ENCODE measurements at regions not wholly inside any gene's neighbourhood (a gene's known extent, or its start where the extent isn't known, plus 50 kb on each side); places are given as distances from the start of the nearest gene placed in this dataset.
"Not testable (repeated sequence)": the region's sequence is repeated elsewhere in the genome, so short reads cannot be mapped to it uniquely, and the experiment has no call there.

DNA sequence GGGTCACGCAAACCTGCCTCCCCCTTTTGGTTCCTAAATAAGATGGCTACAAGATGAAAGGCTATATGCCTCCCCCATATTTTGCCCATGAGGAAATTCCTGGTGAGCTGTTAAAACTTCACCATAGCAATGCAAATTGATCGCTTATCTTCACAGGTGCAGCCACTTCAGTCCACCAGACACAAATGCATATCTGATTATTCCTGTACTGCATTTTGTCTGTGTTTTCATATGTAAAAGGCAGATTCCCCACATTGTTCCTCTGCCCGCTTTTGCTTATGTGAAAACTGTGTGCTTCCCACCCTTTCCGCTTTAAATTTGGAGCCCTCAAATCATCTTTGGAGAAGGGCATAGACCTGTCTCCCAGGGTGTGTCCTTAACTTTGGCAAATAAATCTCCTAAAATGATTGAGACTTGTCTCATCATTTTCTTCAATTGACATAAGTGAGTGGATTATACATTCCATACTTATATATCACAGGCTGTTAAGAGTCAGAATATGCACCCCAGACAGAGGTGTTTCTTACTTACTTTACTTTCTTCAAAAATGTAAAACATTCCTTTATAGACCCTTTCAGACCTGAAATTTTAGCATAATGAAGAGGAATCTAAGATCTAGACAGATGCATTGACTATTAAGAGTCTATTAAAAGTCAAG is 116.4 kb downstream of the CASP12 start:
- DNase-seq (ENCODE audit: low spot score): no peak
- Histone ChIP-seq H3K4me3 (no peak overlapping the region), H3K27ac (no peak overlapping the region)
- TF ChIP-seq, protein P1, sequence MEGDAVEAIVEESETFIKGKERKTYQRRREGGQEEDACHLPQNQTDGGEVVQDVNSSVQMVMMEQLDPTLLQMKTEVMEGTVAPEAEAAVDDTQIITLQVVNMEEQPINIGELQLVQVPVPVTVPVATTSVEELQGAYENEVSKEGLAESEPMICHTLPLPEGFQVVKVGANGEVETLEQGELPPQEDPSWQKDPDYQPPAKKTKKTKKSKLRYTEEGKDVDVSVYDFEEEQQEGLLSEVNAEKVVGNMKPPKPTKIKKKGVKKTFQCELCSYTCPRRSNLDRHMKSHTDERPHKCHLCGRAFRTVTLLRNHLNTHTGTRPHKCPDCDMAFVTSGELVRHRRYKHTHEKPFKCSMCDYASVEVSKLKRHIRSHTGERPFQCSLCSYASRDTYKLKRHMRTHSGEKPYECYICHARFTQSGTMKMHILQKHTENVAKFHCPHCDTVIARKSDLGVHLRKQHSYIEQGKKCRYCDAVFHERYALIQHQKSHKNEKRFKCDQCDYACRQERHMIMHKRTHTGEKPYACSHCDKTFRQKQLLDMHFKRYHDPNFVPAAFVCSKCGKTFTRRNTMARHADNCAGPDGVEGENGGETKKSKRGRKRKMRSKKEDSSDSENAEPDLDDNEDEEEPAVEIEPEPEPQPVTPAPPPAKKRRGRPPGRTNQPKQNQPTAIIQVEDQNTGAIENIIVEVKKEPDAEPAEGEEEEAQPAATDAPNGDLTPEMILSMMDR (IDR thresholded peaks at IDR 0.05): no peak

DNA sequence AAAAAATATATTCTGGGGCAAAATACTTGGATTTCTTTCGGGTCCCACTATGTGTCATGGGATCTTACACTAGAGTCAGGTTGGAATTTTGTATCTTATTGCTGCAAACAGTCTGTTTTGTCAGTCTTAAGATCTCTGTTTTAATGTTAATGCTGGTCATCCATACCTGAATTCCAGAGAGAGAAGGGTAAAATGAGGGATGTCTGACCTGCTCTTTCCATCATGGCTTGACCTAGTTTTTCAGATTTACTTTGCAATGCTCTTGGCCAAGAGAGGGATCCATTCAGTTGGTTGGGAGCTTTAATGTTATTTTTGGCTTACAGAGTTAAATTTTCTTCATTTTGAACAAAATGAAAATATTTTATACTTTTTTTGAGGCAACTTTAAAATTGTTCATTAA is 117.2 kb downstream of the CASP12 start:
- Histone ChIP-seq H3K4me3 (no peak overlapping the region), H3K27ac (no peak overlapping the region)
- TF ChIP-seq, protein P1 (IDR thresholded peaks at IDR 0.05): no peak
- no peak for DNase-seq (ENCODE audit: low spot score)

DNA sequence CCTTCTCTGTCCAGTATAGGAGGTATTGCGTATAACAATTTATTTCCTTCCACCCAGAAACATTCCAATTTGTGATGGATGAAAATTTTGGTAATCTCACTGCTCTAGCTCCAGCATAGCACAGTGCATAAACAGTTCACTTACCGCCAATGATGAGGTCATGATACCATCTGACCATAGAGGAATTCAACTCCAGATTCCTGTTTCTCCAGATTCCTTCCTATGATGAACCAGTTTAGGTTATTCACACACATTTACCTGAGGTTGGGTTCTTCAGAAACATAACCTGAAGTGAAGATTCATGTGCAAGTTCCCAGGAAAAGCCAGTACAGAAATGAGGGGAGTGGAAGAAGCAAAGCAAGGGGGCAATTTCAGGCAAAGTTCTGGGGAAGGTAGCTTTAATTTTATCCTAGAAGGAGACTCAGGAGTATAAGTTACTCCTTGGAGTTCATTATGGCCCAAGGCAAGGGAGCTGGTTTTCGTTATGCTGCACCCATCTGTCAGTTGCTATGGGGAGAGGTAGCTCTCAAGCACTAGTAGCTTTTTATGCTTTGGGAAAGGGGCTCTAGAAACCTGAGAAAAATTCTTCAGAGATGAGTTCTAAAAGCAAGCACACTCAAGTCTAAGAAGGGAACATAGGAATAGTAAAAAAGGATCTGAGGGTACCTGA is 121.6 kb downstream of the CASP12 start:
- TF ChIP-seq, protein P1 (IDR thresholded peaks at IDR 0.05): no peak
- H3K4me3 ChIP-seq: no peak overlapping the region
- DNase-seq (ENCODE audit: low spot score): no peak
- no peak overlapping the region for H3K27ac ChIP-seq

DNA sequence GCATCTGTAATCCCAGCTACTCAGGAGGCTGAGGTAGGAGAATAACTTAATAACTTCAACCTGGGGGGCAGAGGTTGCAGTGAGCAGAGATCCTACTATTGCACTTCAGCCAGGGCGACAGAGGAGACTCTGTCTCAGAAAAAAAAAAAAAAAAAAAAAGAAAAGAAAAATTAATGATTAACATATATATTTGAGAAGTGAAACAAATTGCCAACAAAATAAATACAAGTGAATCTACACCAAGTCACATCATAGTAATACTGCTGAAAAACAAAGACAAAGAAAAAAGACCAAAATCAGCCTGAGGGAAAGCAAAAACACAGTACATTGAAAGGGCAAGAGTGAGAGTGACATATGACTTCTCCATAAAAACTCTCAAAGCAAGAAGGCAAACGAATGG is 123.7 kb downstream of the CASP12 start:
- Histone ChIP-seq H3K4me3 (no peak overlapping the region), H3K27ac (no peak overlapping the region)
- no peak for DNase-seq (ENCODE audit: low spot score)
- TF ChIP-seq, protein P1 (IDR thresholded peaks at IDR 0.05): no peak

DNA sequence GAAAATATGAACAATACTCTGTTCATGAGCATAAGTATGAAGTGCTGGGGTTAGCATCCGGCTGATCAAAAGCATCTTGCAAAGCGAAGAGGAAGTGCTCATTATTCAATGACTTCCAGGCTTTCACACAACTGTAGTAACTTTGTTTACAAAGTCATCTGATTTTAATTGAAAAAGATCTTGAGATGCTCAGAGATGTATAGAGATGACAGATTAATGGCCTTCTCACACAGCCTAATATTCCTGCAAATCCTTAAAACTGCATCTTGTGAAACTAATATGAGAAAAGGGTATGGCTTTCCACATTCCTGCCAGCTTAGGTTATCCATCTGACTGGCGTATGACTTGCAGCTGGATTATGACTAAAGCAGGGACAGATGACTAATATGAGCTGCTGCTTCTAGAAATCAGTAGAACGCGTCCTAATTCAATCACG is 125.4 kb downstream of the CASP12 start:
- Histone ChIP-seq H3K4me3 (no peak overlapping the region), H3K27ac (no peak overlapping the region)
- DNase-seq (ENCODE audit: low spot score): no peak
- TF ChIP-seq, protein P1 (IDR thresholded peaks at IDR 0.05): no peak

DNA sequence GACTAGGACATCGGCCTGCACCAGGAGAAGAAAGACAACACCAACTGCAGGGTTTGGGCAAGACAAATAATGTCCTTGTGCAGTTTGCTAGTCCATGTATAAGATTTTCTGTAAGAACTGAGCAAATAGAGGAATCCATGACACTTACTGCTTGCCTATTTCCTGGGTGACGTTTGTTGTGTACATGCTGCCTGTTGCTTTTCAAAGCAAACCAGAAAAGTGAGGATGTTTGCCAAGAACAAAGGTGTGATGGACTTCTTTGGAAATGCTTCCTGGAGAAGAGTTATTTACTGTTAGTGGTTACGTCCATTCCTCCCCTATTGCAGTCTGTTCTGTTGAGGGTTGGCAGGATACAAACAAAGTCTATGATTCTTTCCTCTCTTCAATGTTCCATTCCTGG is 126.5 kb downstream of the CASP12 start:
- TF ChIP-seq, protein P1 (IDR thresholded peaks at IDR 0.05): no peak
- H3K4me3 ChIP-seq: no peak overlapping the region
- no peak overlapping the region for H3K27ac ChIP-seq
- DNase-seq (ENCODE audit: low spot score): no peak

DNA sequence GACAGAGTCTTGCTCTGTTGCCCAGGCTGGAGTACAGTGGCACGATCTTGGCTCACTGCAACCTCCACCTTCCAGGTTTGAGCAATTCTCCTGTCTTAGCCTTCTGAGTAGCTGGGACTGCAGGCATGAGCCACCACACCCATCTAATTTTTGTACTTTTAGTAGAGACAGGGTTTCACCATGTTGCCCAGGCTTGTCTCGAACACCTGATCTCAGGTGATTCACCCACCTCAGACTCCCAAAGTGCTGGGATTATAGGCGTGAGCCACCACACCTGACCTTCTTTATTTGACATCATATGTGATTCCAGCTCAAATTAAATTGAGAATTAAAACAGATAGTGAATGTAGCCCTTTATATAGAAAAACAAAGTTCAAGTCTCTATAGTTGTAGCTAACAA is 127.2 kb downstream of the CASP12 start:
- DNase-seq (ENCODE audit: low spot score); H3K4me3 ChIP-seq; H3K27ac ChIP-seq: not testable (repeated sequence)

All from coronary artery (tissue), 2 donors.